OCI-LY1 (cell line): ENCODE measurements at regions not wholly inside any gene's neighbourhood (a gene's known extent, or its start where the extent isn't known, plus 50 kb on each side); places are given as distances from the start of the nearest gene placed in this dataset.

ENCODE experiments used
- H2AFZ ChIP-seq: fragments of 200-600 bp; sonication (generic), shearing (Covaris generic); 2 replicates; pipeline ENCODE4 v1.6.0; 2014; ENCODE audit warnings: antibody characterized with exemption, mild to moderate bottlenecking, low read length
- H3F3A ChIP-seq: fragments of 200-600 bp; sonication (generic), shearing (Covaris generic); 2 replicates; pipeline ENCODE4 v1.6.0; 2014; ENCODE audit warnings: mild to moderate bottlenecking, antibody characterized with exemption, low read length, moderate library complexity; ENCODE audit not compliant: insufficient read depth
- H3K27ac ChIP-seq: fragments of 200-600 bp; sonication (generic); 2 replicates; pipeline ENCODE4 v1.5.1; 2014; ENCODE audit warnings: low read length, mixed run types, mild to moderate bottlenecking, low read depth; ENCODE audit not compliant: poor library complexity, severe bottlenecking
- H3K27me3 ChIP-seq: fragments of 200-600 bp; sonication (generic); 2 replicates; pipeline ENCODE4 v1.6.0; 2014; ENCODE audit warnings: antibody characterized with exemption, mild to moderate bottlenecking, low read length, moderate library complexity; ENCODE audit not compliant: insufficient read depth
- H3K36me3 ChIP-seq: fragments of 200-600 bp; sonication (generic); 2 replicates; pipeline ENCODE4 v1.6.1; 2014; ENCODE audit warnings: mild to moderate bottlenecking, antibody characterized with exemption, low read length, moderate library complexity, mixed read lengths; ENCODE audit not compliant: insufficient read depth
- H3K4me1 ChIP-seq: fragments of 200-600 bp; sonication (generic); 2 replicates; pipeline ENCODE4 v1.5.1; 2014; ENCODE audit warnings: mild to moderate bottlenecking, low read length, moderate library complexity; ENCODE audit not compliant: insufficient read depth, severe bottlenecking
- H3K4me2 ChIP-seq: fragments of 200-600 bp; sonication (generic), shearing (Covaris generic); 2 replicates; pipeline ENCODE4 v1.6.1; 2014; ENCODE audit warnings: low read length
- H3K4me3 ChIP-seq: fragments of 200-600 bp; sonication (generic); 2 replicates; pipeline ENCODE4 v1.5.1; 2014; ENCODE audit warnings: low read length, low read depth, mild to moderate bottlenecking, mixed read lengths; ENCODE audit not compliant: poor library complexity, severe bottlenecking
- H3K79me2 ChIP-seq: fragments of 200-600 bp; shearing (Covaris generic); 2 replicates; pipeline ENCODE4 v1.6.1; 2016; ENCODE audit warnings: mixed run types, low read length, mixed read lengths; ENCODE audit not compliant: insufficient read depth
- H3K9ac ChIP-seq: fragments of 200-600 bp; sonication (generic), shearing (Covaris generic); 2 replicates; pipeline ENCODE4 v1.6.1; 2014; ENCODE audit warnings: mild to moderate bottlenecking, low read length, mixed read lengths
- H3K9me2 ChIP-seq: fragments of 200-600 bp; sonication (generic), shearing (Covaris generic); 2 replicates; pipeline ENCODE4 v1.6.1; 2014; ENCODE audit warnings: low read depth, mild to moderate bottlenecking, low read length, mixed read lengths
- H3K9me3 ChIP-seq: fragments of 200-600 bp; shearing (Covaris generic); 2 replicates; pipeline ENCODE4 v1.6.1; 2014; ENCODE audit warnings: low read length, mixed read lengths
- H4K20me1 ChIP-seq: fragments of 200-600 bp; sonication (generic), shearing (Covaris generic); 2 replicates; pipeline ENCODE4 v1.6.0; 2016; ENCODE audit warnings: mild to moderate bottlenecking, low read length; ENCODE audit not compliant: insufficient read depth
- CTCF ChIP-seq: fragments of 200-600 bp; sonication (generic), shearing (Covaris generic); IDR thresholded peaks from 2 replicates; pipeline ENCODE4 v1.5.1; 2017; ENCODE audit warnings: mild to moderate bottlenecking, antibody characterized with exemption, low read length, moderate library complexity, mixed read lengths
- EZH2 ChIP-seq: fragments of 200-600 bp; sonication (generic), shearing (Covaris generic); IDR thresholded peaks from 2 replicates; pipeline ENCODE4 v1.8.0; 2017; ENCODE audit warnings: borderline replicate concordance, mixed run types, mild to moderate bottlenecking, antibody characterized with exemption, low read length, moderate library complexity, mixed read lengths

- Histone ChIP-seq H2AFZ (no peak overlapping the region), H3K27me3 (no peaks in the 10 kb centered on the region; the same call in 1 of the 2 replicates), H3K9me2 (no peaks in the 10 kb centered on the region), H3K4me1 (no peaks in the 10 kb centered on the region), H3F3A (no peaks in the 10 kb centered on the region), H3K9ac (no peak overlapping the region), H3K27ac (no peak overlapping the region), H3K4me2 (no peak overlapping the region), H3K4me3 (no peak overlapping the region), H3K9me3 (no peaks in the 10 kb centered on the region), H4K20me1 (no peaks in the 10 kb centered on the region), H3K36me3 (no peaks in the 10 kb centered on the region), H3K79me2 (no peaks in the 10 kb centered on the region)
- TF ChIP-seq EZH2 = no peak
- no peak for TF ChIP-seq CTCF
Measured at GRCh38 chr2:42903821-42904575, 111.6 kb upstream of the HAAO start.

- no peak overlapping the region for H3K27ac ChIP-seq
- H3K4me1 ChIP-seq = no peaks in the 10 kb centered on the region
- TF ChIP-seq CTCF (no peak), EZH2 (no peak)
- H3F3A ChIP-seq = no peaks in the 10 kb centered on the region
- no peaks in the 10 kb centered on the region for H3K36me3 ChIP-seq
- H3K9me2 ChIP-seq = no peaks in the 10 kb centered on the region
- peaks cover under 1% of the 10 kb centered on the region; the same call in 1 of the 2 replicates for H3K27me3 ChIP-seq
- H4K20me1 ChIP-seq = no peaks in the 10 kb centered on the region
- H3K9ac ChIP-seq = no peak overlapping the region
- H2AFZ ChIP-seq = no peak overlapping the region
- no peaks in the 10 kb centered on the region for H3K79me2 ChIP-seq
- no peak overlapping the region for H3K4me3 ChIP-seq
- H3K9me3 ChIP-seq = no peaks in the 10 kb centered on the region
- H3K4me2 ChIP-seq = no peak overlapping the region
Measured at GRCh38 chr2:42902939-42903709, 110.7 kb upstream of the HAAO start.

- Histone ChIP-seq H3K9me2 (no peaks in the 10 kb centered on the region), H4K20me1 (no peaks in the 10 kb centered on the region), H3F3A (no peaks in the 10 kb centered on the region), H2AFZ (no peak overlapping the region), H3K4me3 (no peak overlapping the region), H3K9ac (no peak overlapping the region), H3K36me3 (no peaks in the 10 kb centered on the region), H3K27ac (no peak overlapping the region), H3K9me3 (no peaks in the 10 kb centered on the region), H3K27me3 (peaks cover 10% of the 10 kb centered on the region; the same call in 1 of the 2 replicates), H3K4me1 (no peaks in the 10 kb centered on the region), H3K4me2 (no peak overlapping the region), H3K79me2 (no peaks in the 10 kb centered on the region)
- TF ChIP-seq CTCF (no peak), EZH2 (no peak)
Measured at GRCh38 chr2:42901076-42901640, 108.8 kb upstream of the HAAO start.
